Endothelial cell of umbilical vein (primary cell): ENCODE measurements at regions not wholly inside any gene's neighbourhood (a gene's known extent, or its start where the extent isn't known, plus 50 kb on each side); places are given as distances from the start of the nearest gene placed in this dataset.

ENCODE experiments used
- BruUV-seq: library from RNA; stranded (reverse); fragments of 400-500 nt; replicated peaks from 2 replicates; lab custom pipeline; 2021; lab: Mats Ljungman, UMichigan
- CTCF ChIA-PET: fragments of 300-600, 350-600 bp; sonication (Branson Sonifier 250); formaldehyde crosslinking; loops from one replicate; lab custom pipeline; 2021; ENCODE audit warnings: antibody characterized with exemption, inconsistent platforms; lab: Charles Lee
- POLR2A ChIA-PET: fragments of 300-600, 350-600 bp; sonication (Branson Sonifier 250); formaldehyde crosslinking; loops from one replicate; lab custom pipeline; 2021; ENCODE audit warnings: antibody characterized with exemption, inconsistent platforms; lab: Charles Lee
- DNase-seq: peaks from one replicate; pipeline ENCODE4 v3.0.0-alpha.2; 2011; ENCODE audit warnings: low read depth, low spot score
- FAIRE-seq: peaks from 2 replicates; lab custom pipeline; 2011; peaks lifted over from hg19 to GRCh38; lab: Jason Lieb, UNC
- H2AFZ ChIP-seq: 2 replicates; pipeline ENCODE4 v1.6.0; 2012; ENCODE audit warnings: low read depth, low read length, control low read depth, inconsistent platforms
- H3K27ac ChIP-seq: 2 replicates; pipeline ENCODE4 v1.5.1; 2011; ENCODE audit warnings: low read depth, mild to moderate bottlenecking, control low read depth, low read length, moderate library complexity; ENCODE audit not compliant: insufficient read depth
- H3K27me3 ChIP-seq, 2 experiments: 2 replicates each; pipeline versions ENCODE4 v1.6.0 to v1.6.1; 2011; ENCODE audit warnings: low read length in 2 of 2, mixed read lengths in 1 of 2; ENCODE audit not compliant: control insufficient read depth in 2 of 2, insufficient read depth in 2 of 2
- H3K36me3 ChIP-seq, 2 experiments: 2 replicates in 1 of 2; 3 replicates in 1 of 2; pipeline ENCODE4 v1.5.1; 2011; ENCODE audit warnings: low read length in 2 of 2, mild to moderate bottlenecking in 1 of 2, moderate library complexity in 1 of 2; ENCODE audit not compliant: control insufficient read depth in 2 of 2, insufficient read depth in 2 of 2; ENCODE audit errors: extremely low read depth in 1 of 2
- H3K4me1 ChIP-seq: 3 replicates; pipeline ENCODE4 v1.5.1; 2011; ENCODE audit warnings: mild to moderate bottlenecking, low read length; ENCODE audit not compliant: control insufficient read depth, insufficient read depth; ENCODE audit errors: extremely low read depth
- H3K4me2 ChIP-seq: 2 replicates; pipeline ENCODE4 v1.6.1; 2011; ENCODE audit warnings: low read length, control low read depth, mixed read lengths; ENCODE audit not compliant: insufficient read depth
- H3K4me3 ChIP-seq, 3 experiments: fragments of 200-600 bp in 1 of 3; sonication (generic), shearing (Covaris generic) in 1 of 3; replicated peaks in 1 of 3; 2 replicates each; pipeline ENCODE4 v1.5.1; 2011 to 2016; ENCODE audit warnings: control low read depth in 3 of 3, low read length in 3 of 3, mild to moderate bottlenecking in 2 of 3, inconsistent platforms in 1 of 3, low read depth in 1 of 3, moderate library complexity in 1 of 3; ENCODE audit not compliant: insufficient read depth in 1 of 3
- H3K79me2 ChIP-seq: 2 replicates; pipeline ENCODE4 v1.6.0; 2012; ENCODE audit warnings: low read length, inconsistent platforms; ENCODE audit not compliant: control insufficient read depth, insufficient read depth
- H3K9ac ChIP-seq: replicated peaks from 2 replicates; pipeline ENCODE3; 2011; ENCODE audit warnings: low read length, control low read depth; ENCODE audit not compliant: insufficient read depth; ENCODE audit errors: extremely low read depth
- H3K9me1 ChIP-seq: replicated peaks from 3 replicates; pipeline ENCODE4 v1.6.0; 2011; ENCODE audit warnings: mild to moderate bottlenecking, low read length; ENCODE audit not compliant: control insufficient read depth, insufficient read depth; ENCODE audit errors: extremely low read depth
- H3K9me3 ChIP-seq: replicated peaks from 2 replicates; pipeline ENCODE4 v1.5.1; 2012; ENCODE audit warnings: low read length, inconsistent platforms; ENCODE audit not compliant: control insufficient read depth, insufficient read depth
- H4K20me1 ChIP-seq: replicated peaks from 2 replicates; pipeline ENCODE3; 2011; ENCODE audit warnings: mild to moderate bottlenecking, low read length; ENCODE audit not compliant: control insufficient read depth, insufficient read depth; ENCODE audit errors: extremely low read depth
- CTCF ChIP-seq, 2 donors: IDR thresholded peaks; 1 replicate in 1 of 2; 2 replicates in 1 of 2; pipeline ENCODE4 v1.5.1; 2011; ENCODE audit warnings: low read length in 2 of 2, mild to moderate bottlenecking in 2 of 2, moderate library complexity in 2 of 2, control low read depth in 1 of 2, inconsistent platforms in 1 of 2, low read depth in 1 of 2; ENCODE audit not compliant: insufficient read depth in 1 of 2; ENCODE audit errors: extremely low read depth in 1 of 2
- EZH2 ChIP-seq: IDR thresholded peaks from 2 replicates; pipeline ENCODE4 v1.6.1; 2012; ENCODE audit warnings: borderline replicate concordance, low read depth, mild to moderate bottlenecking, moderate library complexity, low read length, inconsistent platforms; ENCODE audit not compliant: severe bottlenecking
- FOS ChIP-seq: IDR thresholded peaks from 2 replicates; pipeline ENCODE4 v1.6.1; 2011; ENCODE audit warnings: mild to moderate bottlenecking, low read length, moderate library complexity, borderline replicate concordance; ENCODE audit not compliant: insufficient read depth
- GATA2 ChIP-seq: IDR thresholded peaks from 2 replicates; pipeline ENCODE4 v1.7.0; 2011; ENCODE audit warnings: low read depth, mild to moderate bottlenecking, moderate library complexity, mixed read lengths, low read length; ENCODE audit not compliant: insufficient read length, insufficient read depth
- JUN ChIP-seq: IDR thresholded peaks from 2 replicates; pipeline ENCODE4 v1.6.1; 2011; ENCODE audit warnings: borderline replicate concordance, low read depth; ENCODE audit not compliant: insufficient read length, insufficient read depth
- MAX ChIP-seq: IDR thresholded peaks from 2 replicates; pipeline ENCODE4 v1.6.1; 2011; ENCODE audit not compliant: insufficient read depth, insufficient read length
- MYC ChIP-seq: IDR thresholded peaks from one replicate; pipeline ENCODE4 v1.6.1; 2011; ENCODE audit warnings: mild to moderate bottlenecking, low read depth, low read length
- POLR2A ChIP-seq: IDR thresholded peaks from 2 replicates; pipeline ENCODE4 v1.6.1; 2012; ENCODE audit warnings: low read depth, mild to moderate bottlenecking, control low read depth, low read length
- POLR2AphosphoS5 ChIP-seq: IDR thresholded peaks from 2 replicates; pipeline ENCODE4 v1.6.1; 2012; ENCODE audit warnings: low read depth, mild to moderate bottlenecking, control low read depth, low read length, moderate library complexity; ENCODE audit not compliant: insufficient read depth
- dilution Hi-C: fragments of 300-500 bp; cut with MboI; formaldehyde crosslinking; loops from one replicate; pipeline ENCODE4 v1.15.0; 2019; ENCODE audit warnings: low sequenced_read_pairs; ENCODE audit not compliant: extremely low pct_ligation_motif_present
- intact Hi-C: fragments of 100-400 bp; cut with micrococcal nuclease; formaldehyde crosslinking; loops from one replicate; pipeline ENCODE4 v1.10.0; 2022

GRCh38 chr16:73813527-73813926 lies 483.1 kb upstream of the PSMD7 start:
- TF ChIP-seq MAX (no peak), GATA2 (no peak), FOS (no peak), JUN (no peak), MYC (no peak), CTCF (IDR thresholded peaks at IDR 0.05; ENCODE audit: extremely low read depth in 1 of 2, insufficient read depth in 1 of 2, low read depth in 1 of 2, low read length in 2 of 2) (no peak), EZH2 (no peak), POLR2A (no peak), POLR2AphosphoS5 (no peak)
- Histone ChIP-seq H3K4me2 (no peak overlapping the region), H3K4me3 (no peak overlapping the region), H3K27me3 (no peaks in the 10 kb centered on the region), H3K9ac (no peak overlapping the region), H2AFZ (no peak overlapping the region), H4K20me1 (no peaks in the 10 kb centered on the region), H3K9me1 (no peaks in the 10 kb centered on the region), H3K9me3 (peaks cover 5% of the 10 kb centered on the region), H3K27ac (no peak overlapping the region), H3K4me1 (no peaks in the 10 kb centered on the region), H3K79me2 (no peaks in the 10 kb centered on the region), H3K36me3 (no peaks in the 10 kb centered on the region)
- dilution Hi-C loops, result no loop called here
- FAIRE-seq, result no peak
- ChIA-PET CTCF (no interaction called here), POLR2A (no interaction called here)
- intact Hi-C loops, result no loop called here
- BruUV-seq, result no TSS peak
- no peak for DNase-seq
